Skeletal muscle satellite cell (primary cell): ENCODE measurements at regions not wholly inside any gene's neighbourhood (a gene's known extent, or its start where the extent isn't known, plus 50 kb on each side); places are given as distances from the start of the nearest gene placed in this dataset.
A peak's percentile ranks its signal among the peaks of the same experiment; 100 is the strongest.

Source experiments
- H3K27me3 ChIP-seq: 2 replicates; pipeline ENCODE4 v1.7.0; 2013; ENCODE audit warnings: low read length; ENCODE audit not compliant: control insufficient read depth, insufficient read depth
- H3K36me3 ChIP-seq: 2 replicates; pipeline ENCODE4 v1.7.0; 2013; ENCODE audit warnings: mild to moderate bottlenecking, control low read depth, low read length; ENCODE audit not compliant: insufficient read depth
- H3K4me1 ChIP-seq: 2 replicates; pipeline ENCODE4 v1.7.0; 2013; ENCODE audit warnings: low read length; ENCODE audit not compliant: control insufficient read depth, insufficient read depth
- H3K4me2 ChIP-seq: 2 replicates; pipeline ENCODE4 v1.7.0; 2013; ENCODE audit warnings: mild to moderate bottlenecking, low read length
- H3K4me3 ChIP-seq: 2 replicates; pipeline ENCODE4 v1.7.0; 2013; ENCODE audit warnings: low read length
- H3K9ac ChIP-seq: 2 replicates; pipeline ENCODE4 v1.7.0; 2013; ENCODE audit warnings: mild to moderate bottlenecking, low read depth, low read length, moderate library complexity
- H3K9me3 ChIP-seq: replicated peaks from 2 replicates; pipeline ENCODE4 v1.7.0; 2013; ENCODE audit warnings: mild to moderate bottlenecking, control low read depth, low read length

GRCh38 chr1:58249737-58250586 is 296.6 kb downstream of the OMA1 start:
- H3K4me1 ChIP-seq, result no peaks in the 10 kb centered on the region
- H3K4me3 ChIP-seq, result peak overlapping the region; percentile 42
- no peak overlapping the region for H3K9ac ChIP-seq
- no peaks in the 10 kb centered on the region for H3K9me3 ChIP-seq
- H3K4me2 ChIP-seq, result peak overlapping the region; percentile 74
- peaks cover 35% of the 10 kb centered on the region for H3K27me3 ChIP-seq
- no peaks in the 10 kb centered on the region for H3K36me3 ChIP-seq

GRCh38 chr1:58249388-58249736 is 297.2 kb downstream of the OMA1 start:
- Histone ChIP-seq H3K9ac (no peak overlapping the region), H3K4me3 (peak overlapping the region; percentile 42), H3K4me1 (no peaks in the 10 kb centered on the region), H3K36me3 (no peaks in the 10 kb centered on the region), H3K9me3 (no peaks in the 10 kb centered on the region), H3K4me2 (peak overlapping the region; percentile 74), H3K27me3 (peaks cover 35% of the 10 kb centered on the region)

DNA sequence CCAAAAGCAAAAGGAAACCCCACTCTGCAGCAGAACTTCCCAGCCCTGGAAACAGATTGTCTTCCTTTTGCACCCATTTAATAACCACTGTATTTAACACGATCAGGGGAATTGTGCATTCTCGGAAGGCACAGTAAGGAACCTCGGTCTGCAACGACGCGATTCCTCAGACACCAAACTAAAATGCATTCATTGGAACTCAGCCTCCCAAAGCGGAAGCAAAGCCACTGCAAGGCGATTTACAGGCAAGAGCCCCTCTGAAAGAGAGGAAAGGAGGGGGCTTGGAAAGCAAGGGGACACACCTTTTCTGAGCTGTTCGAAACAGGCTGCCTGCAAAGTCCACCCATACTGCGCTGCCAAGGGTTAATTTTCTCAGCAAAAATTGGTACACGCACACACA is 297.7 kb downstream of the OMA1 start:
- H3K27me3 ChIP-seq, result peaks cover 35% of the 10 kb centered on the region
- H3K4me2 ChIP-seq, result no peak overlapping the region

GRCh38 chr1:58248072-58248471 is 298.5 kb downstream of the OMA1 start:
- Histone ChIP-seq H3K4me2 (no peak overlapping the region), H3K27me3 (peaks cover 35% of the 10 kb centered on the region), H3K36me3 (no peaks in the 10 kb centered on the region), H3K4me3 (no peak overlapping the region), H3K9me3 (no peaks in the 10 kb centered on the region), H3K4me1 (no peaks in the 10 kb centered on the region), H3K9ac (no peak overlapping the region)

More for the DNA sequence above, 297.7 kb downstream of the OMA1 start:
- H3K9ac ChIP-seq, result no peak overlapping the region
- H3K4me3 ChIP-seq, result no peak overlapping the region
- H3K9me3 ChIP-seq, result no peaks in the 10 kb centered on the region
- H3K36me3 ChIP-seq, result no peaks in the 10 kb centered on the region
- H3K4me1 ChIP-seq, result no peaks in the 10 kb centered on the region

GRCh38 chr1:58246549-58246948 is 300.0 kb downstream of the OMA1 start:
- Histone ChIP-seq H3K36me3 (no peaks in the 10 kb centered on the region), H3K9ac (no peak overlapping the region), H3K4me2 (no peak overlapping the region), H3K4me1 (no peaks in the 10 kb centered on the region), H3K27me3 (peaks cover 35% of the 10 kb centered on the region), H3K4me3 (no peak overlapping the region), H3K9me3 (no peaks in the 10 kb centered on the region)

- peaks cover 19% of the 10 kb centered on the region for H3K27me3 ChIP-seq
Observed at GRCh38 chr1:58244872-58245271, 301.7 kb downstream of the OMA1 start.

GRCh38 chr1:58238846-58239245 is 307.7 kb downstream of the OMA1 start:
- H3K27me3 ChIP-seq, result no peaks in the 10 kb centered on the region

More at GRCh38 chr1:58244872-58245271, 301.7 kb downstream of the OMA1 start:
- H3K4me1 ChIP-seq, result no peaks in the 10 kb centered on the region
- no peaks in the 10 kb centered on the region for H3K36me3 ChIP-seq
- H3K4me3 ChIP-seq, result no peak overlapping the region
- no peak overlapping the region for H3K4me2 ChIP-seq
- no peak overlapping the region for H3K9ac ChIP-seq
- no peaks in the 10 kb centered on the region for H3K9me3 ChIP-seq

DNA sequence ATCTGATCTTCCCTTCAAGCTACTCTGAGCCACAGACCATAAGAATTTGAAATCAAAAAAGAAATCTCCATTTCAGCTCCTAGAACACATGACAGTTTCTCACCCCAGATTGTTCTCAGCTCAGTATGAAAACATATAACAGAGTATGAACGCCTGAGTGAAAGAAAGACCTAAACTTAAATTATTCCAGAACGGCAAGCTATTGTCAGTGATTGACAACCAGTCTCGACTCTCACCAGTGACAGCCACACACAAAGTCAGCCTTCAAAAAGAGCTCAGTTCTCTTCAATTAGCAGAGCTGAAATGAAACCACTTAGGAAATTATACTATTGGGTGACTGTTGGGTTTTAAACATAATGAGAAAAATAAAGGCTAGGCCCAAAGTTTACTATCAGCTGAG is 312.8 kb downstream of the OMA1 start:
- no peaks in the 10 kb centered on the region for H3K9me3 ChIP-seq
- no peak overlapping the region for H3K4me2 ChIP-seq
- H3K27me3 ChIP-seq, result no peaks in the 10 kb centered on the region
- H3K36me3 ChIP-seq, result no peaks in the 10 kb centered on the region
- no peak overlapping the region for H3K9ac ChIP-seq
- no peaks in the 10 kb centered on the region for H3K4me1 ChIP-seq
- H3K4me3 ChIP-seq, result no peak overlapping the region

More at GRCh38 chr1:58238846-58239245, 307.7 kb downstream of the OMA1 start:
- Histone ChIP-seq H3K36me3 (no peaks in the 10 kb centered on the region), H3K4me2 (no peak overlapping the region), H3K4me1 (no peaks in the 10 kb centered on the region), H3K4me3 (no peak overlapping the region), H3K9me3 (no peaks in the 10 kb centered on the region), H3K9ac (no peak overlapping the region)

- H3K4me1 ChIP-seq, result no peaks in the 10 kb centered on the region
- no peak overlapping the region for H3K9ac ChIP-seq
- H3K9me3 ChIP-seq, result no peaks in the 10 kb centered on the region
- no peaks in the 10 kb centered on the region for H3K27me3 ChIP-seq
- H3K4me3 ChIP-seq, result no peak overlapping the region
- no peak overlapping the region for H3K4me2 ChIP-seq
- no peaks in the 10 kb centered on the region for H3K36me3 ChIP-seq
Observed at GRCh38 chr1:58231204-58231603, 315.3 kb downstream of the OMA1 start.

- no peaks in the 10 kb centered on the region for H3K36me3 ChIP-seq
- no peak overlapping the region for H3K4me2 ChIP-seq
- no peak overlapping the region for H3K9ac ChIP-seq
- no peaks in the 10 kb centered on the region for H3K27me3 ChIP-seq
- no peaks in the 10 kb centered on the region for H3K9me3 ChIP-seq
- H3K4me3 ChIP-seq, result no peak overlapping the region
- H3K4me1 ChIP-seq, result no peaks in the 10 kb centered on the region
Observed at GRCh38 chr1:58227604-58228003, 318.9 kb downstream of the OMA1 start.

DNA sequence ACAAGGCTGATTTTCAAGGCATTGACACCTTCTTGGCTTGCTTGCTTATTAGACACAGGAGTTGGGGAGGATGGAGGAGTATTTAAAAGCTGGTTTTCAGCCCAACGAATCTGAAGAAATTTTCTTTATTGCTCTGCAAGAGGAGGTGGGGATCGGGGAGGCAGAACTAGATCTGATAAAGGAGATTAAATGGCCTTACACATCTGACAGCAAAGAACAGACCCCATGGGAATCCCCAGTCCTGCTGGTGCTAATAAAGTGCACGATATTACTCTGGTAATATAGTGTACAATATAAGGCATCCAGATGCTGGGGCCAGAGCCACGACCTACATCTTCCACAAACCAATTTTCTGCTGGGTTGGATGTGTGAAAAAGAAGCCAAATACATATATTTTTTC is 323.0 kb downstream of the OMA1 start:
- H3K9ac ChIP-seq, result no peak overlapping the region
- H3K4me3 ChIP-seq, result no peak overlapping the region
- no peak overlapping the region for H3K4me2 ChIP-seq
- H3K4me1 ChIP-seq, result no peaks in the 10 kb centered on the region
- H3K27me3 ChIP-seq, result no peaks in the 10 kb centered on the region
- H3K36me3 ChIP-seq, result no peaks in the 10 kb centered on the region
- no peaks in the 10 kb centered on the region for H3K9me3 ChIP-seq

DNA sequence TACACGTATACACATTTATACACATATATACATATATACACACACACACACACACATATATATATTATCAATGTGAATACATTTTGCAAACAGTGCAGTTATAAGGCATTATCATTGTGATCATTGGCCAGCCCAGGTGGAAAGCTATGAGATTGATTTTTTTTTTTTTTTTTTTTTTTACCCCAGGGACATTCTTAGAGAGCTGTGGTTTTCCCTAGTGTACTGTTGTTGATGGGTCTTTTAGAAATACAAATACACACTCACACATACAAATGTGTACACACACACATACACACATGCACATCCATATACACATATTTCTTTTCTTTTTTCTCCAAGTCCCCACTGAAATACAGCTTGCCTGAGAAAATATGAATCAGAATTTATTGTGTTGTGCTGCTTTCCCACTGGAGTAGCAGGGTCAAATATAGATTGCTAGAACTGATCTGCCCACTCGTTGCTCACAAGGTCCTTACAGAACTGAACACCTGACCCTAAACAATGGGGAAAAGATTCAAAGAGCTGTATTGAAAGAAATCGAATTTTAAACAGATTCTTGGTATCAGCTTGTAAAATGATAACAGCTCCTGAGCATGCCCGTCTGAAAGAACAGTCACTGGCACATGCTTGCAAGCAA is 325.6 kb downstream of the OMA1 start:
- no peaks in the 10 kb centered on the region for H3K4me1 ChIP-seq
- no peak overlapping the region for H3K4me2 ChIP-seq
- no peaks in the 10 kb centered on the region for H3K9me3 ChIP-seq
- no peak overlapping the region for H3K4me3 ChIP-seq
- no peaks in the 10 kb centered on the region for H3K27me3 ChIP-seq
- H3K36me3 ChIP-seq, result no peaks in the 10 kb centered on the region
- no peak overlapping the region for H3K9ac ChIP-seq
